ENCODE measurements at regions not wholly inside any gene's neighbourhood (a gene's known extent, or its start where the extent isn't known, plus 50 kb on each side); places are given as distances from the start of the nearest gene placed in this dataset.

DNA sequence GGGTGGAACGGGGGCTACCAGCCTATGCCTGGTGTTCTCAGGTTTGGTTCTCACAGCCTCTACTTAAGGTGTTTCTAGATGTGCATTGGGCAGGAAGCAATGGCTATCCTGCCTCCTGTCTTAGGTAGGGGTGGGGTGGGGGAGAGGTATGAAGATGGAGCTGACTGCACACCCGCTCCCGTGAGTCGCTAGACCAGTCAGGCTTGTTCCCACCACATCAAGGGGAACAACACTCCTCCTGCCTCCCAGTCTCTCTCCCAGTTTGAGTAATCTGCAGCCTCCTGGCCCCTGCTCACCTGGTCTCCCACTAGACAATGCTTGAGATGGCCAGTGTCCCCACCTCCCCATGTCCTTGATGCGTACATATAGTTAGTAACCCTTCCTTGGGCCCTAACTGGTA is 79.3 kb upstream of the TENM4 start:
- Histone ChIP-seq H3K14ac (ENCODE audit: low read length) (peak overlapping the region; percentile 40), H2BK12ac (ENCODE audit: low read length) (no peak overlapping the region), H3K18ac (ENCODE audit: low read length) (no peak overlapping the region), H3K79me1 (ENCODE audit: low read depth, low read length) (no peaks in the 10 kb centered on the region), H2BK5ac (ENCODE audit: low read length) (no peak overlapping the region), H3K4me1 (ENCODE audit: control insufficient read depth in 2 of 2, insufficient read depth in 1 of 2, low read depth in 1 of 2, low read length in 2 of 2) (peaks cover 5 to 6% of the 10 kb centered on the region in 2 donors), H3K23ac (ENCODE audit: low read depth, low read length, poor library complexity) (no peak overlapping the region), H3K4me3 (ENCODE audit: low read length in 2 of 2) (no peak overlapping the region), H4K91ac (ENCODE audit: low read depth, low read length, poor library complexity) (no peak overlapping the region), H3K4me2 (ENCODE audit: insufficient read depth, low read length, poor library complexity, severe bottlenecking) (no peak overlapping the region), H3K36me3 (replicated peaks in 1 of 2; ENCODE audit: control insufficient read depth in 2 of 2, insufficient read depth in 2 of 2, low read length in 2 of 2) (no peaks in the 10 kb centered on the region), H2AFZ (ENCODE audit: low read length) (no peak overlapping the region), H3K4ac (ENCODE audit: low read length) (no peak overlapping the region), H2BK15ac (ENCODE audit: low read length) (no peak overlapping the region), H3K27ac (replicated peaks; ENCODE audit: low read length) (no peak overlapping the region), H3K9ac (ENCODE audit: low read depth, low read length, poor library complexity) (no peak overlapping the region), H2BK120ac (ENCODE audit: low read depth, low read length) (no peak overlapping the region), H4K8ac (ENCODE audit: low read depth, low read length) (no peak overlapping the region), H2AK5ac (ENCODE audit: low read depth, low read length) (no peak overlapping the region), H3K9me3 (replicated peaks in 1 of 2; ENCODE audit: control insufficient read depth in 2 of 2, insufficient read depth in 1 of 2, low read depth in 1 of 2, low read length in 2 of 2) (no peaks in the 10 kb centered on the region), H3K27me3 (ENCODE audit: control insufficient read depth in 3 of 3, insufficient read depth in 3 of 3, low read depth in 1 of 3, low read length in 3 of 3) (peaks cover 0 to 1% (median 0%) of the 10 kb centered on the region in 3 experiments)
- WGBS, 2 donors (ENCODE audit: extremely low coverage in 2 of 2, insufficient read length in 2 of 2, insufficient replicate concordance in 1 of 2), result no CpG with 5 or more reads among the region's 5 CpGs
- DNase-seq (ENCODE audit: low spot score), result no peak

DNA sequence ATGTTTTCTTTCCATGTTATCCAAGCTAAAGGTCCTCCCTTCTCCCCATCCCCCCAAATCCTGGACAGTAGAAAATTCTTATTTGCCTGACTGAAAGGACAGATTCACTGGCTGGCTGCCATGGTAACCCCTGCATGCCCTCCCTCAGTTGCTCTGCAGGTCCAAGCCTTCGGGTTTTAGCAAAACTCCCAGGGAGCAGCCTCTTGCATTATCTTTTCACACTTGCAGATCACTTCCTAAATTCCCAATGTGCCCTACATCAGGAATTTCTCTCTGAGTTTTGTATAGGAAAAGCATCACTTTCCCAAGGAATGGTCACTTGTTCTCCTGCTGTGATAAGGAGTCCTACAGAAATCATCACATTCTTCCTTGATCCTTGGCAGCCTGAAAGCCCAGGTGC is 75.0 kb upstream of the TENM4 start:
- no peaks in the 10 kb centered on the region for H3K79me1 ChIP-seq (ENCODE audit: low read depth, low read length)
- H3K27ac ChIP-seq (replicated peaks; ENCODE audit: low read length), result no peak overlapping the region
- no peaks in the 10 kb centered on the region for H3K9me3 ChIP-seq (replicated peaks in 1 of 2; ENCODE audit: control insufficient read depth in 2 of 2, insufficient read depth in 1 of 2, low read depth in 1 of 2, low read length in 2 of 2)
- H2BK12ac ChIP-seq (ENCODE audit: low read length), result no peak overlapping the region
- H3K14ac ChIP-seq (ENCODE audit: low read length), result no peak overlapping the region
- no peak overlapping the region for H2BK15ac ChIP-seq (ENCODE audit: low read length)
- H3K4me3 ChIP-seq (ENCODE audit: low read length in 2 of 2), result no peak overlapping the region
- no peak overlapping the region for H2AFZ ChIP-seq (ENCODE audit: low read length)
- no peak overlapping the region for H2BK120ac ChIP-seq (ENCODE audit: low read depth, low read length)
- H3K4me1 ChIP-seq (ENCODE audit: control insufficient read depth in 2 of 2, insufficient read depth in 1 of 2, low read depth in 1 of 2, low read length in 2 of 2), result peaks cover 5 to 6% of the 10 kb centered on the region in 2 donors
- H3K23ac ChIP-seq (ENCODE audit: low read depth, low read length, poor library complexity), result no peak overlapping the region
- no CpG with 5 or more reads among the region's 1 CpG for WGBS, 2 donors (ENCODE audit: extremely low coverage in 2 of 2, insufficient read length in 2 of 2, insufficient replicate concordance in 1 of 2)
- H3K9ac ChIP-seq (ENCODE audit: low read depth, low read length, poor library complexity), result no peak overlapping the region
- no peak overlapping the region for H4K91ac ChIP-seq (ENCODE audit: low read depth, low read length, poor library complexity)
- peaks cover 0 to 7% (median 0%) of the 10 kb centered on the region in 3 experiments for H3K27me3 ChIP-seq (ENCODE audit: control insufficient read depth in 3 of 3, insufficient read depth in 3 of 3, low read depth in 1 of 3, low read length in 3 of 3)
- H2BK5ac ChIP-seq (ENCODE audit: low read length), result no peak overlapping the region
- H3K18ac ChIP-seq (ENCODE audit: low read length), result no peak overlapping the region
- H3K36me3 ChIP-seq (replicated peaks in 1 of 2; ENCODE audit: control insufficient read depth in 2 of 2, insufficient read depth in 2 of 2, low read length in 2 of 2), result no peaks in the 10 kb centered on the region
- H4K8ac ChIP-seq (ENCODE audit: low read depth, low read length), result no peak overlapping the region
- H2AK5ac ChIP-seq (ENCODE audit: low read depth, low read length), result no peak overlapping the region
- DNase-seq (ENCODE audit: low spot score), result no peak
- H3K4me2 ChIP-seq (ENCODE audit: insufficient read depth, low read length, poor library complexity, severe bottlenecking), result no peak overlapping the region
- no peak overlapping the region for H3K4ac ChIP-seq (ENCODE audit: low read length)

DNA sequence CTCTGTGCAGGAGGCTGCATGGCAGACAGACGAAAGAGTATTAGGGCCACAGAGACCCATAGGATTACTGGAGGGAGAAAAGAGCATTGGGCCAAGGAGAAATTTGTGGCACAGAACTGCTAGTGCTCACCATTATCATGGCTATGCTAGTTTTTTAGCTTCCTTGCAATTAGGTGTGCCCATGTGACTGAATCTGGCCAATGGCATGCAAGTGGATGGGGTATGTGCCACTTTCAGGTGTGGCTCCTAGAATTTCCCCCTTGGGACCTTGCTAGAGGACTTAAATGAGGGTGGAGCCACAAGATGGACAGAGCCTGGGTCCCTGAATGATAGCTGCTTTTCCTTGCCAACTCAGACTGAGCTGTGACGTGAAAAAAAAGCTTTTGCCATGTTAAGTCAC is 73.9 kb upstream of the TENM4 start:
- peaks cover 2 to 5% of the 10 kb centered on the region in 2 donors for H3K4me1 ChIP-seq (ENCODE audit: control insufficient read depth in 2 of 2, insufficient read depth in 1 of 2, low read depth in 1 of 2, low read length in 2 of 2)
- no peak overlapping the region for H3K4me2 ChIP-seq (ENCODE audit: insufficient read depth, low read length, poor library complexity, severe bottlenecking)
- no peak overlapping the region for H2BK15ac ChIP-seq (ENCODE audit: low read length)
- no peak for DNase-seq (ENCODE audit: low spot score)
- H2BK12ac ChIP-seq (ENCODE audit: low read length), result no peak overlapping the region
- no peak overlapping the region for H4K8ac ChIP-seq (ENCODE audit: low read depth, low read length)
- H2BK5ac ChIP-seq (ENCODE audit: low read length), result no peak overlapping the region
- no peak overlapping the region for H3K27ac ChIP-seq (replicated peaks; ENCODE audit: low read length)
- WGBS, 2 donors (ENCODE audit: extremely low coverage in 2 of 2, insufficient read length in 2 of 2, insufficient replicate concordance in 1 of 2), result no CpG with 5 or more reads among the region's 2 CpGs
- H3K79me1 ChIP-seq (ENCODE audit: low read depth, low read length), result no peaks in the 10 kb centered on the region
- no peak overlapping the region for H4K91ac ChIP-seq (ENCODE audit: low read depth, low read length, poor library complexity)
- no peak overlapping the region for H2BK120ac ChIP-seq (ENCODE audit: low read depth, low read length)
- no peak overlapping the region for H3K18ac ChIP-seq (ENCODE audit: low read length)
- H3K4ac ChIP-seq (ENCODE audit: low read length), result no peak overlapping the region
- H3K9ac ChIP-seq (ENCODE audit: low read depth, low read length, poor library complexity), result no peak overlapping the region
- no peak overlapping the region for H3K23ac ChIP-seq (ENCODE audit: low read depth, low read length, poor library complexity)
- H3K9me3 ChIP-seq (replicated peaks in 1 of 2; ENCODE audit: control insufficient read depth in 2 of 2, insufficient read depth in 1 of 2, low read depth in 1 of 2, low read length in 2 of 2), result no peaks in the 10 kb centered on the region
- no peak overlapping the region for H3K14ac ChIP-seq (ENCODE audit: low read length)
- H3K27me3 ChIP-seq (ENCODE audit: control insufficient read depth in 3 of 3, insufficient read depth in 3 of 3, low read depth in 1 of 3, low read length in 3 of 3), result peaks cover 0 to 7% (median 0%) of the 10 kb centered on the region in 3 experiments
- no peaks in the 10 kb centered on the region for H3K36me3 ChIP-seq (replicated peaks in 1 of 2; ENCODE audit: control insufficient read depth in 2 of 2, insufficient read depth in 2 of 2, low read length in 2 of 2)
- no peak overlapping the region for H3K4me3 ChIP-seq (ENCODE audit: low read length in 2 of 2)
- no peak overlapping the region for H2AFZ ChIP-seq (ENCODE audit: low read length)
- no peak overlapping the region for H2AK5ac ChIP-seq (ENCODE audit: low read depth, low read length)

DNA sequence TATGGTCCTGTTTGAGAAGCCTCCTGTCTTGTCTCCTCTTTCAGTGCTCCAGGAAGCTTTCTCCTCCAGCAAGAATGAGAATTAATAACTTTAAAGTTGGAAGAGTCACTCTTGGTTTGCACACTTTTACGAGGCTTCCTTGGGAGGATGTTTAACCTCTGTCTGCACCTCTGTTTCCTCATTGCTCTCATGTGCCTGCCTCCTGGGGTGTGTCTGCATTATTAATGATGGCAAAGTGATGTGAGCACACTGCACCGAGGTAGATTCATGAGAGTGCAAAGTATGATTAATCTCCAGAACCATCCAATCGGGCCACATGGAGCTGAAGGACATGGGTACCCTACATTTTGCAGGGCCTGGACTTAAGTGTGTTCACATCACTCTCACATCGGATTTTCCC is 73.5 kb upstream of the TENM4 start:
- H3K14ac ChIP-seq (ENCODE audit: low read length), result no peak overlapping the region
- H3K4me3 ChIP-seq (ENCODE audit: low read length in 2 of 2), result no peak overlapping the region
- no peak for DNase-seq (ENCODE audit: low spot score)
- no peak overlapping the region for H2BK15ac ChIP-seq (ENCODE audit: low read length)
- H2BK120ac ChIP-seq (ENCODE audit: low read depth, low read length), result no peak overlapping the region
- H2BK12ac ChIP-seq (ENCODE audit: low read length), result no peak overlapping the region
- H2AK5ac ChIP-seq (ENCODE audit: low read depth, low read length), result no peak overlapping the region
- no peak overlapping the region for H3K4ac ChIP-seq (ENCODE audit: low read length)
- WGBS, 2 donors (ENCODE audit: extremely low coverage in 2 of 2, insufficient read length in 2 of 2, insufficient replicate concordance in 1 of 2), result no CpG with 5 or more reads among the region's 4 CpGs
- H3K79me1 ChIP-seq (ENCODE audit: low read depth, low read length), result no peaks in the 10 kb centered on the region
- no peaks in the 10 kb centered on the region for H3K36me3 ChIP-seq (replicated peaks in 1 of 2; ENCODE audit: control insufficient read depth in 2 of 2, insufficient read depth in 2 of 2, low read length in 2 of 2)
- no peak overlapping the region for H2AFZ ChIP-seq (ENCODE audit: low read length)
- no peak overlapping the region for H3K27ac ChIP-seq (replicated peaks; ENCODE audit: low read length)
- no peak overlapping the region for H3K23ac ChIP-seq (ENCODE audit: low read depth, low read length, poor library complexity)
- no peak overlapping the region for H3K4me2 ChIP-seq (ENCODE audit: insufficient read depth, low read length, poor library complexity, severe bottlenecking)
- H3K18ac ChIP-seq (ENCODE audit: low read length), result no peak overlapping the region
- no peak overlapping the region for H4K91ac ChIP-seq (ENCODE audit: low read depth, low read length, poor library complexity)
- H3K27me3 ChIP-seq (ENCODE audit: control insufficient read depth in 3 of 3, insufficient read depth in 3 of 3, low read depth in 1 of 3, low read length in 3 of 3), result peaks cover 0 to 7% (median 0%) of the 10 kb centered on the region in 3 experiments
- no peak overlapping the region for H3K9ac ChIP-seq (ENCODE audit: low read depth, low read length, poor library complexity)
- no peak overlapping the region for H2BK5ac ChIP-seq (ENCODE audit: low read length)
- no peak overlapping the region for H4K8ac ChIP-seq (ENCODE audit: low read depth, low read length)
- H3K9me3 ChIP-seq (replicated peaks in 1 of 2; ENCODE audit: control insufficient read depth in 2 of 2, insufficient read depth in 1 of 2, low read depth in 1 of 2, low read length in 2 of 2), result no peaks in the 10 kb centered on the region
- peaks cover 2 to 5% of the 10 kb centered on the region in 2 donors for H3K4me1 ChIP-seq (ENCODE audit: control insufficient read depth in 2 of 2, insufficient read depth in 1 of 2, low read depth in 1 of 2, low read length in 2 of 2)
